ENCODE measurements at regions not wholly inside any gene's neighbourhood (a gene's known extent, or its start where the extent isn't known, plus 50 kb on each side); places are given as distances from the start of the nearest gene placed in this dataset.

- TF ChIP-seq, protein P1, sequence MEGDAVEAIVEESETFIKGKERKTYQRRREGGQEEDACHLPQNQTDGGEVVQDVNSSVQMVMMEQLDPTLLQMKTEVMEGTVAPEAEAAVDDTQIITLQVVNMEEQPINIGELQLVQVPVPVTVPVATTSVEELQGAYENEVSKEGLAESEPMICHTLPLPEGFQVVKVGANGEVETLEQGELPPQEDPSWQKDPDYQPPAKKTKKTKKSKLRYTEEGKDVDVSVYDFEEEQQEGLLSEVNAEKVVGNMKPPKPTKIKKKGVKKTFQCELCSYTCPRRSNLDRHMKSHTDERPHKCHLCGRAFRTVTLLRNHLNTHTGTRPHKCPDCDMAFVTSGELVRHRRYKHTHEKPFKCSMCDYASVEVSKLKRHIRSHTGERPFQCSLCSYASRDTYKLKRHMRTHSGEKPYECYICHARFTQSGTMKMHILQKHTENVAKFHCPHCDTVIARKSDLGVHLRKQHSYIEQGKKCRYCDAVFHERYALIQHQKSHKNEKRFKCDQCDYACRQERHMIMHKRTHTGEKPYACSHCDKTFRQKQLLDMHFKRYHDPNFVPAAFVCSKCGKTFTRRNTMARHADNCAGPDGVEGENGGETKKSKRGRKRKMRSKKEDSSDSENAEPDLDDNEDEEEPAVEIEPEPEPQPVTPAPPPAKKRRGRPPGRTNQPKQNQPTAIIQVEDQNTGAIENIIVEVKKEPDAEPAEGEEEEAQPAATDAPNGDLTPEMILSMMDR (conservative IDR thresholded peaks at IDR 0.05; ENCODE audit: low read depth, low read length): no peak
- no peak for DNase-seq (ENCODE audit: low read depth)
- H3K4me3 ChIP-seq (ENCODE audit: low read depth, low read length): no peak overlapping the region
These were observed 269.2 kb downstream of the CBLL2 start for GRCh38 chrX:22541926-22542325.

DNA sequence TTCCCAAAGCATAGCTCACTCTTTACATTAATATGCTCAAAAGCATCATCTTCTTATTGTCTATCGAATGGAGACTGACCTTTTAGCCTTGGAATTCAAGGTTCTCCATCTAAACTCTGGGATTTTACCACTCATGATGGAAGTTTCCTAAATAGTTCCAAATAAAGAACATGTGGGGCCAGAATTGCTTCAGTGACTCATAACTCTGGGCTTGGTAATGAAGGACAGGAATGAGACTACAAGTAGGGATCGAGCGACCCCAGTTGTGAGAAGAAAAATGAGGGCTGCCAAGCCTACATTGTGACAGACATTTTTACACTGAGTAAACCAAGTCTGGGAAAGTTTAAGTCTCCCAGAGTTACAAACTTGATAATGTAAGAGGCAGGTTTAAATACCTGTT, 269.9 kb downstream of the CBLL2 start:
- DNase-seq (ENCODE audit: low read depth): no peak
- no peak overlapping the region for H3K4me3 ChIP-seq (ENCODE audit: low read depth, low read length)
- TF ChIP-seq, protein P1 (conservative IDR thresholded peaks at IDR 0.05; ENCODE audit: low read depth, low read length): no peak

DNA sequence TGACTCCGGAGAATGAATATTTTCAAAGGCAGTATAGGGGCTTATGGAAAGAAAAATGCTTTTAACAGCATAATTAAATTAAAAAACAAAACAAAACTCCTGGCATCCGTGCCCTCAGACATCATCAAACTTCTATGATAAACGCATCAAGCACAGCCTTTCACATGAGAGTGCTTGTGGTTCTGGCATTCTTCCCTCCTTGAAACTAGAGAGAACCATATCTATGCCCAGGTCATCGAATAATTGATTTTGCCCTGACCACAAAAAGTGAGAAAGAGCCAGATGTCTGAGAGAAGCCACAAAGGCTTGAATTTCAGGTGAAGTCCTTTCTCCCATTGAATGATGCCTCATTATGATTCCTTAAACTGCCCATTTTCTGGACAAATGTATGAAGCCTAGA, 286.8 kb downstream of the CBLL2 start:
- no peak for DNase-seq (ENCODE audit: low read depth)
- no peak overlapping the region for H3K4me3 ChIP-seq (ENCODE audit: low read depth, low read length)
- TF ChIP-seq, protein P1 (conservative IDR thresholded peaks at IDR 0.05; ENCODE audit: low read depth, low read length): no peak

DNA sequence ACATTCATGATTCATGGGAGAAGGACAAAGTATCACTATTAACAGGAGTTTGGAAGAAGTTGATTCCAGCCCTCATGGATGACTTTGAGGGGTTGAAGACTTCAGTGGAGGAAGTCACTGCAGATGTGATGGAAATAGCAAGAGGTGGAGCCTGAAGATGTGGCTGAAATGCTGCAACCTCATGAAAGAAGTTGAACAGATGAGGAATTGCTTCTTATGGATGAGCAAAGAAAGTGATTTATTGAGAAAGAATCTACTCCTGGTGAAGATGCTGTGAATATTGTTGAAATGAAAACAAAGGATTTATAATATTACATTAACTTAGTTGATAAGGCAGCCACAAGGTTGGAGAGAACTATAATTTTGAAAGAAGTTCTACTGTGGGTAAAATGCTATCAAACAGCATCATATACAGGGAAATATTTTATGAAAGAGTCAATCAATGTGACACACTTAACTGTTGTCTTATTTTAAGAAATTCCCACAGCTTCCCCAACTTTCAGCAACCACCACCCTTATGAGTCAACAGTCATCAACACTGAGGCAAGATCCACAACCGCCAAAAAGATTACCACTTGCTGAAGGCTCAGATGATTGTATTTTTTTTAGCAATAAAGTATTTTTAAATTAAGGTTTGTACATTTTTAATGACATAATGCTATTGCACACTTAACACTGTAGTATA, 302.6 kb downstream of the CBLL2 start:
- DNase-seq (ENCODE audit: low read depth): no peak
- TF ChIP-seq, protein P1 (conservative IDR thresholded peaks at IDR 0.05; ENCODE audit: low read depth, low read length): no peak

GRCh38 chrX:22577181-22577580, 304.5 kb downstream of the CBLL2 start:
- DNase-seq (ENCODE audit: low read depth): peak; percentile 41
- H3K4me3 ChIP-seq (ENCODE audit: low read depth, low read length): no peak overlapping the region
- TF ChIP-seq, protein P1 (conservative IDR thresholded peaks at IDR 0.05; ENCODE audit: low read depth, low read length): no peak

More for the DNA sequence above, 302.6 kb downstream of the CBLL2 start:
- H3K4me3 ChIP-seq (ENCODE audit: low read depth, low read length): no peak overlapping the region

GRCh38 chrX:22585831-22586230, 313.1 kb downstream of the CBLL2 start:
- no peak for DNase-seq (ENCODE audit: low read depth)
- no peak overlapping the region for H3K4me3 ChIP-seq (ENCODE audit: low read depth, low read length)
- TF ChIP-seq, protein P1 (conservative IDR thresholded peaks at IDR 0.05; ENCODE audit: low read depth, low read length): no peak

DNA sequence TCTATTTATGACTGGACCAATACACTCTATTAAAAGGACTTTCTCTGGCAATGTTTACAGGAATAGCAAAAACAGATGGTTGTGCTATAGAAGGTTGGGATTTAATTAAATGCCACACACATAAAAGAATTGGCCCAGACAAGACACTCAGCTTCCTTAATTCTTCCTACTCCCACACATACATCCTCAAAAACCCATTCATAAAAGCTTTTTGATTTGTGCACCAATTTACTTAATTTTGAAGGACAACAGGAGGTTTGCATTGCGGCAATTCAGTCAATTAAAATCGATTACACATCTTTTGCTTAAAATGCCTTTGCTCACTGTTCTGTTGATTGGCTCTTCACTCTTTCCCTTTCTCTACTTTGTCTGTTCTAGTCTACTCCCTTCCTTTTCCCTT, 317.1 kb downstream of the CBLL2 start:
- no peak overlapping the region for H3K4me3 ChIP-seq (ENCODE audit: low read depth, low read length)
- DNase-seq (ENCODE audit: low read depth): no peak
- TF ChIP-seq, protein P1 (conservative IDR thresholded peaks at IDR 0.05; ENCODE audit: low read depth, low read length): no peak
